AG04450 (cell line): ENCODE measurements at regions not wholly inside any gene's neighbourhood (a gene's known extent, or its start where the extent isn't known, plus 50 kb on each side); places are given as distances from the start of the nearest gene placed in this dataset.

ENCODE experiments used
- CTCF ChIA-PET: fragments of 300-600, 350-600 bp; formaldehyde crosslinking; extraction: SDS; loops from one replicate; lab custom pipeline; 2022; ENCODE audit warnings: antibody characterized with exemption, inconsistent platforms; lab: Charles Lee
- POLR2A ChIA-PET: fragments of 350-600 bp; formaldehyde crosslinking; extraction: SDS; loops from one replicate; lab custom pipeline; 2021; ENCODE audit warnings: antibody characterized with exemption, inconsistent platforms; lab: Yijun Ruan, JAX
- DNase-seq: peaks from one replicate; pipeline ENCODE4 v3.0.0-alpha.2; 2011; ENCODE audit warnings: low read depth, low spot score
- H3K27ac ChIP-seq: one replicate; pipeline ENCODE4 v1.5.1; 2012; ENCODE audit warnings: low read depth, low read length, control low read depth
- H3K27me3 ChIP-seq: one replicate; pipeline ENCODE4 v1.6.0; 2012; ENCODE audit warnings: low read length; ENCODE audit not compliant: control insufficient read depth, insufficient read depth
- H3K4me3 ChIP-seq: 2 replicates; pipeline ENCODE4 v1.5.1; 2011; ENCODE audit warnings: mild to moderate bottlenecking, low read depth, low read length, control low read depth
- H3K9me3 ChIP-seq: 2 replicates; pipeline ENCODE4 v1.5.1; 2012; ENCODE audit warnings: low read length; ENCODE audit not compliant: control insufficient read depth, insufficient read depth
- CTCF ChIP-seq: IDR thresholded peaks from 2 replicates; pipeline ENCODE4 v1.5.1; 2011; ENCODE audit warnings: low read depth, low read length, control low read depth, inconsistent platforms

GRCh38 chr9:109904666-109905065 is 124.7 kb downstream of the PALM2AKAP2 start:
- Histone ChIP-seq H3K27me3 (no peaks in the 10 kb centered on the region), H3K27ac (no peak overlapping the region), H3K9me3 (no peaks in the 10 kb centered on the region), H3K4me3 (no peak overlapping the region)
- ChIA-PET POLR2A (no interaction called here), CTCF (interaction anchor here (0.7 to 4.9 kb wide), 9 partner anchors 12 to 314 kb away, joined by 4 to 54 read pairs (median 9); no protein-coding TSS in a partner anchor)
- no peak for DNase-seq
- no peak for TF ChIP-seq CTCF

GRCh38 chr9:109905472-109905871 is 125.5 kb downstream of the PALM2AKAP2 start:
- no peaks in the 10 kb centered on the region for H3K27me3 ChIP-seq
- no peak overlapping the region for H3K4me3 ChIP-seq
- CTCF ChIA-PET = interaction anchor here (4.9 kb wide), 1 partner anchor 247 kb away, joined by 54 read pairs; no protein-coding TSS in a partner anchor
- POLR2A ChIA-PET = no interaction called here
- H3K27ac ChIP-seq = no peak overlapping the region
- no peak for DNase-seq
- no peak for TF ChIP-seq CTCF
- H3K9me3 ChIP-seq = no peaks in the 10 kb centered on the region

GRCh38 chr9:109906766-109907382 is 126.9 kb downstream of the PALM2AKAP2 start:
- CTCF ChIA-PET = interaction anchor here (0.8 to 1.5 kb wide), 8 partner anchors 19 to 247 kb away, joined by 3 to 5 read pairs (median 4); no protein-coding TSS in a partner anchor
- no peak for DNase-seq
- no peak overlapping the region for H3K4me3 ChIP-seq

GRCh38 chr9:109907400-109907799 is 127.4 kb downstream of the PALM2AKAP2 start:
- H3K27ac ChIP-seq = peak overlapping the region; percentile 23
- H3K27me3 ChIP-seq = no peaks in the 10 kb centered on the region
- no peaks in the 10 kb centered on the region for H3K9me3 ChIP-seq
- CTCF ChIA-PET = interaction anchor here (0.8 to 1.5 kb wide), 9 partner anchors 19 to 333 kb away, joined by 3 to 5 read pairs (median 4); no protein-coding TSS in a partner anchor
- POLR2A ChIA-PET = interaction anchor here (1.0 to 1.3 kb wide), 5 partner anchors 79 to 349 kb away, joined by 3 to 9 read pairs (median 3); partner anchors contain the start of gene TXN
- no peak for DNase-seq
- H3K4me3 ChIP-seq = no peak overlapping the region
- TF ChIP-seq CTCF = no peak

More at GRCh38 chr9:109906766-109907382, 126.9 kb downstream of the PALM2AKAP2 start:
- no peaks in the 10 kb centered on the region for H3K9me3 ChIP-seq
- no peak for TF ChIP-seq CTCF
- no peaks in the 10 kb centered on the region for H3K27me3 ChIP-seq
- peak overlapping the region; percentile 23 for H3K27ac ChIP-seq
- POLR2A ChIA-PET = interaction anchor here (1.0 to 1.3 kb wide), 5 partner anchors 80 to 350 kb away, joined by 3 to 9 read pairs (median 3); partner anchors contain the start of gene TXN

- Histone ChIP-seq H3K4me3 (no peak overlapping the region), H3K9me3 (no peaks in the 10 kb centered on the region), H3K27me3 (no peaks in the 10 kb centered on the region), H3K27ac (peak overlapping the region; percentile 60)
- CTCF ChIA-PET = interaction anchor here (0.8 to 1.5 kb wide), 6 partner anchors 20 to 333 kb away, joined by 4 to 5 read pairs (median 4); no protein-coding TSS in a partner anchor
- POLR2A ChIA-PET = interaction anchor here (1.0 to 1.3 kb wide), 4 partner anchors 124 to 349 kb away, joined by 3 to 4 read pairs (median 4); partner anchors contain the start of gene TXN
- DNase-seq = no peak
- TF ChIP-seq CTCF = no peak
Observed at GRCh38 chr9:109907810-109908458, 127.9 kb downstream of the PALM2AKAP2 start.
